WTC11 (cell line): ENCODE measurements at regions not wholly inside any gene's neighbourhood (a gene's known extent, or its start where the extent isn't known, plus 50 kb on each side); places are given as distances from the start of the nearest gene placed in this dataset.

Experiments used
- ATAC-seq: fragments of 200-7000 bp; cut with Tn5 transposase; 2 replicates; pipeline ENCODE4 v1.10.0; 2021; ENCODE audit warnings: mild to moderate bottlenecking, moderate library complexity
- CTCF ChIA-PET: fragments of 300-600 bp; sonication (Branson Sonifier 250); formaldehyde crosslinking; loops from one replicate; lab custom pipeline; 2021; ENCODE audit warnings: antibody characterized with exemption; lab: Charles Lee
- POLR2A ChIA-PET: fragments of 350-600 bp; sonication (Branson Sonifier 250); formaldehyde crosslinking; loops from one replicate; lab custom pipeline; 2021; ENCODE audit warnings: antibody characterized with exemption; lab: Charles Lee
- DNase-seq: peaks from one replicate; pipeline ENCODE4 v3.0.0; 2021; ENCODE audit warnings: low spot score
- H3K27ac Mint-ChIP-seq: 2 replicates; pipeline ENCODE4 v1.8.0; 2021; ENCODE audit warnings: mixed read lengths
- H3K27me3 Mint-ChIP-seq: 2 replicates; pipeline ENCODE4 v1.8.0; 2021; ENCODE audit warnings: low read depth, mild to moderate bottlenecking, moderate library complexity, mixed read lengths
- H3K36me3 Mint-ChIP-seq: 2 replicates; pipeline ENCODE4 v1.8.0; 2021; ENCODE audit warnings: mixed read lengths
- H3K4me1 Mint-ChIP-seq: 2 replicates; pipeline ENCODE4 v1.8.0; 2022; ENCODE audit warnings: mixed read lengths
- H3K4me3 Mint-ChIP-seq: 2 replicates; pipeline ENCODE4 v1.8.0; 2021; ENCODE audit warnings: mild to moderate bottlenecking, moderate library complexity, mixed read lengths
- H3K9me3 Mint-ChIP-seq: 2 replicates; pipeline ENCODE4 v1.8.0; 2021; ENCODE audit warnings: mixed read lengths
- CREM ChIP-seq: sonication (generic); formaldehyde crosslinking; IDR thresholded peaks from 2 replicates; pipeline ENCODE4 v1.8.1; 2022; ENCODE audit warnings: mild to moderate bottlenecking, missing genetic modification reagents, moderate library complexity
- FOXK1 ChIP-seq: sonication (generic); formaldehyde crosslinking; IDR thresholded peaks from 2 replicates; pipeline ENCODE4 v1.8.0; 2022; ENCODE audit warnings: mild to moderate bottlenecking, moderate library complexity, missing genetic modification reagents
- IRF2 ChIP-seq: sonication (generic); formaldehyde crosslinking; IDR thresholded peaks from 2 replicates; pipeline ENCODE4 v1.8.0; 2022; ENCODE audit warnings: low read depth, missing genetic modification reagents, borderline replicate concordance
- KAT7 ChIP-seq: sonication (generic); formaldehyde crosslinking; IDR thresholded peaks from 2 replicates; pipeline ENCODE4 v1.8.1; 2023; ENCODE audit warnings: missing genetic modification reagents, mild to moderate bottlenecking, borderline replicate concordance
- MYBL2 ChIP-seq: sonication (generic); formaldehyde crosslinking; IDR thresholded peaks from 2 replicates; pipeline ENCODE4 v1.8.1; 2023; ENCODE audit warnings: mild to moderate bottlenecking, moderate library complexity, missing genetic modification reagents
- NFYB ChIP-seq: sonication (generic); formaldehyde crosslinking; conservative IDR thresholded peaks from 2 replicates; pipeline ENCODE4 v1.8.0; 2022; ENCODE audit warnings: low read depth, missing genetic modification reagents
- PRRX2 ChIP-seq: fragments of 250-450 bp; sonication (Bioruptor Pico); IDR thresholded peaks from 2 replicates; pipeline ENCODE4 v1.8.0; 2021; ENCODE audit warnings: mild to moderate bottlenecking
- RORB ChIP-seq: fragments of 250-450 bp; sonication (Bioruptor Pico); IDR thresholded peaks from 2 replicates; pipeline ENCODE4 v1.9.0; 2021; ENCODE audit warnings: mild to moderate bottlenecking
- SP1 ChIP-seq: sonication (generic); formaldehyde crosslinking; conservative IDR thresholded peaks from 2 replicates; pipeline ENCODE4 v1.8.1; 2022; ENCODE audit warnings: missing genetic modification reagents
- TEAD1 ChIP-seq: sonication (generic); formaldehyde crosslinking; IDR thresholded peaks from 2 replicates; pipeline ENCODE4 v1.8.0; 2022; ENCODE audit warnings: mild to moderate bottlenecking, missing genetic modification reagents
- ZBTB21 ChIP-seq: sonication (generic); formaldehyde crosslinking; IDR thresholded peaks from 2 replicates; pipeline ENCODE4 v1.8.1; 2023; ENCODE audit warnings: mild to moderate bottlenecking, missing genetic modification reagents, borderline replicate concordance
- ZNF416 ChIP-seq: fragments of 250-450 bp; sonication (Bioruptor Pico); IDR thresholded peaks from 2 replicates; pipeline ENCODE4 v1.9.0; 2021; ENCODE audit warnings: mild to moderate bottlenecking, inconsistent platforms
- TF ChIP-seq, protein P1 (sequence below): sonication (generic); formaldehyde crosslinking; conservative IDR thresholded peaks from 2 replicates; pipeline ENCODE4 v1.8.1; 2023; ENCODE audit warnings: mild to moderate bottlenecking, low read depth, missing genetic modification reagents, moderate library complexity
- TF ChIP-seq, protein P2 (sequence below): fragments of 250-450 bp; sonication (Bioruptor Pico); IDR thresholded peaks from 2 replicates; pipeline ENCODE4 v1.9.0; 2021; ENCODE audit warnings: mild to moderate bottlenecking, borderline replicate concordance
- TF ChIP-seq, protein P3 (sequence below): fragments of 250-450 bp; sonication (Bioruptor Pico); IDR thresholded peaks from 2 replicates; pipeline ENCODE4 v2.1.2; 2022; ENCODE audit warnings: mild to moderate bottlenecking, moderate library complexity
- TF ChIP-seq, protein P4 (sequence below): sonication (generic); formaldehyde crosslinking; IDR thresholded peaks from 2 replicates; pipeline ENCODE4 v1.8.0; 2023; ENCODE audit warnings: mild to moderate bottlenecking, missing genetic modification reagents
- TF ChIP-seq, protein P5 (sequence below): fragments of 250-450 bp; sonication (Bioruptor Pico); conservative IDR thresholded peaks from 2 replicates; pipeline ENCODE4 v1.9.0; 2021; ENCODE audit warnings: mild to moderate bottlenecking
- TF ChIP-seq, protein P6 (sequence below): sonication (generic); formaldehyde crosslinking; IDR thresholded peaks from 2 replicates; pipeline ENCODE4 v1.8.0; 2023; ENCODE audit warnings: missing genetic modification reagents, mild to moderate bottlenecking, borderline replicate concordance

- peak; percentile 89 for ATAC-seq
- H3K27me3 Mint-ChIP-seq = peaks cover 5% of the 10 kb centered on the region; the same call in 1 of the 2 replicates
- DNase-seq = no peak
- CTCF ChIA-PET = interaction anchor here (1.0 to 1.7 kb wide), 9 partner anchors 41 to 494 kb away, joined by 3 to 7 read pairs (median 4); partner anchors contain the start of gene ADGRL2
- no peak overlapping the region for H3K27ac Mint-ChIP-seq
- H3K4me3 Mint-ChIP-seq = no peak overlapping the region
- H3K9me3 Mint-ChIP-seq = no peaks in the 10 kb centered on the region
- peaks cover 60% of the 10 kb centered on the region for H3K4me1 Mint-ChIP-seq
- TF ChIP-seq, protein P1, sequence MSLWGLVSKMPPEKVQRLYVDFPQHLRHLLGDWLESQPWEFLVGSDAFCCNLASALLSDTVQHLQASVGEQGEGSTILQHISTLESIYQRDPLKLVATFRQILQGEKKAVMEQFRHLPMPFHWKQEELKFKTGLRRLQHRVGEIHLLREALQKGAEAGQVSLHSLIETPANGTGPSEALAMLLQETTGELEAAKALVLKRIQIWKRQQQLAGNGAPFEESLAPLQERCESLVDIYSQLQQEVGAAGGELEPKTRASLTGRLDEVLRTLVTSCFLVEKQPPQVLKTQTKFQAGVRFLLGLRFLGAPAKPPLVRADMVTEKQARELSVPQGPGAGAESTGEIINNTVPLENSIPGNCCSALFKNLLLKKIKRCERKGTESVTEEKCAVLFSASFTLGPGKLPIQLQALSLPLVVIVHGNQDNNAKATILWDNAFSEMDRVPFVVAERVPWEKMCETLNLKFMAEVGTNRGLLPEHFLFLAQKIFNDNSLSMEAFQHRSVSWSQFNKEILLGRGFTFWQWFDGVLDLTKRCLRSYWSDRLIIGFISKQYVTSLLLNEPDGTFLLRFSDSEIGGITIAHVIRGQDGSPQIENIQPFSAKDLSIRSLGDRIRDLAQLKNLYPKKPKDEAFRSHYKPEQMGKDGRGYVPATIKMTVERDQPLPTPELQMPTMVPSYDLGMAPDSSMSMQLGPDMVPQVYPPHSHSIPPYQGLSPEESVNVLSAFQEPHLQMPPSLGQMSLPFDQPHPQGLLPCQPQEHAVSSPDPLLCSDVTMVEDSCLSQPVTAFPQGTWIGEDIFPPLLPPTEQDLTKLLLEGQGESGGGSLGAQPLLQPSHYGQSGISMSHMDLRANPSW (CRISPR knock-in tag) = no peak
- no peak for TF ChIP-seq ZNF416 (CRISPR knock-in tag)
- no peak for TF ChIP-seq CREM (CRISPR knock-in tag)
- TF ChIP-seq, protein P2, sequence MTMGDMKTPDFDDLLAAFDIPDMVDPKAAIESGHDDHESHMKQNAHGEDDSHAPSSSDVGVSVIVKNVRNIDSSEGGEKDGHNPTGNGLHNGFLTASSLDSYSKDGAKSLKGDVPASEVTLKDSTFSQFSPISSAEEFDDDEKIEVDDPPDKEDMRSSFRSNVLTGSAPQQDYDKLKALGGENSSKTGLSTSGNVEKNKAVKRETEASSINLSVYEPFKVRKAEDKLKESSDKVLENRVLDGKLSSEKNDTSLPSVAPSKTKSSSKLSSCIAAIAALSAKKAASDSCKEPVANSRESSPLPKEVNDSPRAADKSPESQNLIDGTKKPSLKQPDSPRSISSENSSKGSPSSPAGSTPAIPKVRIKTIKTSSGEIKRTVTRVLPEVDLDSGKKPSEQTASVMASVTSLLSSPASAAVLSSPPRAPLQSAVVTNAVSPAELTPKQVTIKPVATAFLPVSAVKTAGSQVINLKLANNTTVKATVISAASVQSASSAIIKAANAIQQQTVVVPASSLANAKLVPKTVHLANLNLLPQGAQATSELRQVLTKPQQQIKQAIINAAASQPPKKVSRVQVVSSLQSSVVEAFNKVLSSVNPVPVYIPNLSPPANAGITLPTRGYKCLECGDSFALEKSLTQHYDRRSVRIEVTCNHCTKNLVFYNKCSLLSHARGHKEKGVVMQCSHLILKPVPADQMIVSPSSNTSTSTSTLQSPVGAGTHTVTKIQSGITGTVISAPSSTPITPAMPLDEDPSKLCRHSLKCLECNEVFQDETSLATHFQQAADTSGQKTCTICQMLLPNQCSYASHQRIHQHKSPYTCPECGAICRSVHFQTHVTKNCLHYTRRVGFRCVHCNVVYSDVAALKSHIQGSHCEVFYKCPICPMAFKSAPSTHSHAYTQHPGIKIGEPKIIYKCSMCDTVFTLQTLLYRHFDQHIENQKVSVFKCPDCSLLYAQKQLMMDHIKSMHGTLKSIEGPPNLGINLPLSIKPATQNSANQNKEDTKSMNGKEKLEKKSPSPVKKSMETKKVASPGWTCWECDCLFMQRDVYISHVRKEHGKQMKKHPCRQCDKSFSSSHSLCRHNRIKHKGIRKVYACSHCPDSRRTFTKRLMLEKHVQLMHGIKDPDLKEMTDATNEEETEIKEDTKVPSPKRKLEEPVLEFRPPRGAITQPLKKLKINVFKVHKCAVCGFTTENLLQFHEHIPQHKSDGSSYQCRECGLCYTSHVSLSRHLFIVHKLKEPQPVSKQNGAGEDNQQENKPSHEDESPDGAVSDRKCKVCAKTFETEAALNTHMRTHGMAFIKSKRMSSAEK (CRISPR knock-in tag) = no peak
- no peak for TF ChIP-seq FOXK1 (CRISPR knock-in tag)
- TF ChIP-seq, protein P3, sequence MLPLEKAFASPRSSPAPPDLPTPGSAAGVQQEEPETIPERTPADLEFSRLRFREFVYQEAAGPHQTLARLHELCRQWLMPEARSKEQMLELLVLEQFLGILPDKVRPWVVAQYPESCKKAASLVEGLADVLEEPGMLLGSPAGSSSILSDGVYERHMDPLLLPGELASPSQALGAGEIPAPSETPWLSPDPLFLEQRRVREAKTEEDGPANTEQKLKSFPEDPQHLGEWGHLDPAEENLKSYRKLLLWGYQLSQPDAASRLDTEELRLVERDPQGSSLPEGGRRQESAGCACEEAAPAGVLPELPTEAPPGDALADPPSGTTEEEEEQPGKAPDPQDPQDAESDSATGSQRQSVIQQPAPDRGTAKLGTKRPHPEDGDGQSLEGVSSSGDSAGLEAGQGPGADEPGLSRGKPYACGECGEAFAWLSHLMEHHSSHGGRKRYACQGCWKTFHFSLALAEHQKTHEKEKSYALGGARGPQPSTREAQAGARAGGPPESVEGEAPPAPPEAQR (CRISPR knock-in tag) = no peak
- no peak for TF ChIP-seq SP1 (CRISPR knock-in tag)
- no peak for TF ChIP-seq PRRX2
- POLR2A ChIA-PET = no interaction called here
- no peaks in the 10 kb centered on the region for H3K36me3 Mint-ChIP-seq
Observed at GRCh38 chr1:81305997-81306452, 494.7 kb upstream of the ADGRL2 start.

DNA sequence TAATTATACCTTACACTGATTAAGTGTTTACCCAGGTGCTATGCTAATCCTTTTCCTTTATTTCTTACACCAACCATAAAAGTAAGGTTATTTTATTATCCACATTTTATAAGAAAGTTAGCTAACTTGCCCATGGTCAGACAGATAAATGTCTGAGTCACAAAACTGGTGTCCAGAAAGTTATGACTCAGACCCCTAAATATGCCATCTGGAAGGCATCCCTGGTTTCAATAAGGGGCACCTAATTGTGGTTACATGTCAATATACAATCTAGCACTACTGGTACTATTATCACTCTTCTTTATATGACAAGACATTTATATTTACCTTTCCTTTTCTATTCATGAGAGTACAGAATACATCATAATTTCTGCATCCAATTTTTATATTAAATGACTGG is 496.5 kb upstream of the ADGRL2 start:
- CTCF ChIA-PET = no interaction called here
- no peaks in the 10 kb centered on the region for H3K36me3 Mint-ChIP-seq
- H3K27ac Mint-ChIP-seq = no peak overlapping the region
- peaks cover 44% of the 10 kb centered on the region for H3K4me1 Mint-ChIP-seq
- H3K9me3 Mint-ChIP-seq = no peaks in the 10 kb centered on the region
- DNase-seq = no peak
- no peaks in the 10 kb centered on the region for H3K27me3 Mint-ChIP-seq
- no peak for ATAC-seq
- H3K4me3 Mint-ChIP-seq = no peak overlapping the region
- POLR2A ChIA-PET = no interaction called here
- TF ChIP-seq IRF2 = no peak
- no peak for TF ChIP-seq TEAD1 (CRISPR knock-in tag)
- TF ChIP-seq, protein P4, sequence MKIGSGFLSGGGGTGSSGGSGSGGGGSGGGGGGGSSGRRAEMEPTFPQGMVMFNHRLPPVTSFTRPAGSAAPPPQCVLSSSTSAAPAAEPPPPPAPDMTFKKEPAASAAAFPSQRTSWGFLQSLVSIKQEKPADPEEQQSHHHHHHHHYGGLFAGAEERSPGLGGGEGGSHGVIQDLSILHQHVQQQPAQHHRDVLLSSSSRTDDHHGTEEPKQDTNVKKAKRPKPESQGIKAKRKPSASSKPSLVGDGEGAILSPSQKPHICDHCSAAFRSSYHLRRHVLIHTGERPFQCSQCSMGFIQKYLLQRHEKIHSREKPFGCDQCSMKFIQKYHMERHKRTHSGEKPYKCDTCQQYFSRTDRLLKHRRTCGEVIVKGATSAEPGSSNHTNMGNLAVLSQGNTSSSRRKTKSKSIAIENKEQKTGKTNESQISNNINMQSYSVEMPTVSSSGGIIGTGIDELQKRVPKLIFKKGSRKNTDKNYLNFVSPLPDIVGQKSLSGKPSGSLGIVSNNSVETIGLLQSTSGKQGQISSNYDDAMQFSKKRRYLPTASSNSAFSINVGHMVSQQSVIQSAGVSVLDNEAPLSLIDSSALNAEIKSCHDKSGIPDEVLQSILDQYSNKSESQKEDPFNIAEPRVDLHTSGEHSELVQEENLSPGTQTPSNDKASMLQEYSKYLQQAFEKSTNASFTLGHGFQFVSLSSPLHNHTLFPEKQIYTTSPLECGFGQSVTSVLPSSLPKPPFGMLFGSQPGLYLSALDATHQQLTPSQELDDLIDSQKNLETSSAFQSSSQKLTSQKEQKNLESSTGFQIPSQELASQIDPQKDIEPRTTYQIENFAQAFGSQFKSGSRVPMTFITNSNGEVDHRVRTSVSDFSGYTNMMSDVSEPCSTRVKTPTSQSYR (CRISPR knock-in tag) = no peak
- TF ChIP-seq, protein P5, sequence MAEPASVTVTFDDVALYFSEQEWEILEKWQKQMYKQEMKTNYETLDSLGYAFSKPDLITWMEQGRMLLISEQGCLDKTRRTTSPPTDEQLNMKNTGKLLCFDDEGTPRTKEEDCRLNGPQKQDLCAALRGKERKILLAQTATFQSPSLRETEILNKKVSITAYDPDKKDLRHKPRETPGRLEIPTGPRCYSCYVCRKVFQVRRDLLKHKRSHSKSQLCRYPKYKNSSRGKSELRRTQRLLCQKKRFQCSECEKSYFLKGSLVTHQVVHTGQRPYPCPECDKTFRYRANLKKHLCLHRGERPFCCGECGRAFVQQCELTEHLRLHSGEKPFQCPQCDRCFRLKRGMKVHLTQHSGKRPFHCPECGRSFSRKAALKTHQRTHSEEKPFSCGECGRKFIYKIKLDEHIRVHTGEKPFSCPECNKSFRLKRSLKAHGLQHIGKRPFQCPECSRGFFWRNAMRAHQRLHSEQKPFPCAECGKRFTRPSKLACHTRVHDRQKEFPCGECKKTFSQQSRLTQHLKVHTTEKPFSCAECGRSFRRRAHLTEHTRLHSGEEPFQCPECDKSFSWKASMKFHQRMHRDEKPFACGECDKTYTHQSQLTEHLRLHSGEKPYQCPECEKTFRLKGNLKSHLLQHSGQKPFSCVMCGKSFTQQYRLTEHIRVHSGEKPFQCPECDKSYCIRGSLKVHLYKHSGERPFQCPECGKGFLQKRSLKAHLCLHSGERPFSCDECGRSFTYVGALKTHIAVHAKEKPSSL (CRISPR knock-in tag) = no peak
- TF ChIP-seq, protein P6, sequence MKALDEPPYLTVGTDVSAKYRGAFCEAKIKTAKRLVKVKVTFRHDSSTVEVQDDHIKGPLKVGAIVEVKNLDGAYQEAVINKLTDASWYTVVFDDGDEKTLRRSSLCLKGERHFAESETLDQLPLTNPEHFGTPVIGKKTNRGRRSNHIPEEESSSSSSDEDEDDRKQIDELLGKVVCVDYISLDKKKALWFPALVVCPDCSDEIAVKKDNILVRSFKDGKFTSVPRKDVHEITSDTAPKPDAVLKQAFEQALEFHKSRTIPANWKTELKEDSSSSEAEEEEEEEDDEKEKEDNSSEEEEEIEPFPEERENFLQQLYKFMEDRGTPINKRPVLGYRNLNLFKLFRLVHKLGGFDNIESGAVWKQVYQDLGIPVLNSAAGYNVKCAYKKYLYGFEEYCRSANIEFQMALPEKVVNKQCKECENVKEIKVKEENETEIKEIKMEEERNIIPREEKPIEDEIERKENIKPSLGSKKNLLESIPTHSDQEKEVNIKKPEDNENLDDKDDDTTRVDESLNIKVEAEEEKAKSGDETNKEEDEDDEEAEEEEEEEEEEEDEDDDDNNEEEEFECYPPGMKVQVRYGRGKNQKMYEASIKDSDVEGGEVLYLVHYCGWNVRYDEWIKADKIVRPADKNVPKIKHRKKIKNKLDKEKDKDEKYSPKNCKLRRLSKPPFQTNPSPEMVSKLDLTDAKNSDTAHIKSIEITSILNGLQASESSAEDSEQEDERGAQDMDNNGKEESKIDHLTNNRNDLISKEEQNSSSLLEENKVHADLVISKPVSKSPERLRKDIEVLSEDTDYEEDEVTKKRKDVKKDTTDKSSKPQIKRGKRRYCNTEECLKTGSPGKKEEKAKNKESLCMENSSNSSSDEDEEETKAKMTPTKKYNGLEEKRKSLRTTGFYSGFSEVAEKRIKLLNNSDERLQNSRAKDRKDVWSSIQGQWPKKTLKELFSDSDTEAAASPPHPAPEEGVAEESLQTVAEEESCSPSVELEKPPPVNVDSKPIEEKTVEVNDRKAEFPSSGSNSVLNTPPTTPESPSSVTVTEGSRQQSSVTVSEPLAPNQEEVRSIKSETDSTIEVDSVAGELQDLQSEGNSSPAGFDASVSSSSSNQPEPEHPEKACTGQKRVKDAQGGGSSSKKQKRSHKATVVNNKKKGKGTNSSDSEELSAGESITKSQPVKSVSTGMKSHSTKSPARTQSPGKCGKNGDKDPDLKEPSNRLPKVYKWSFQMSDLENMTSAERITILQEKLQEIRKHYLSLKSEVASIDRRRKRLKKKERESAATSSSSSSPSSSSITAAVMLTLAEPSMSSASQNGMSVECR (CRISPR knock-in tag) = no peak
- no peak for TF ChIP-seq MYBL2 (CRISPR knock-in tag)
- TF ChIP-seq NFYB (CRISPR knock-in tag) = no peak
- TF ChIP-seq RORB (CRISPR knock-in tag) = no peak
- no peak for TF ChIP-seq KAT7 (CRISPR knock-in tag)
- no peak for TF ChIP-seq ZBTB21 (CRISPR knock-in tag)
